Stimulated activated CD8-positive, alpha-beta memory T cell treated with anti-CD3 and anti-CD28 coated beads, Interleukin-4, amount 100 ng/mL, for 24 hours (primary cell): ENCODE measurements at regions not wholly inside any gene's neighbourhood (a gene's known extent, or its start where the extent isn't known, plus 50 kb on each side); places are given as distances from the start of the nearest gene placed in this dataset.

ENCODE experiments used
- DNase-seq: peaks from one replicate; pipeline ENCODE4 v3.0.0-alpha.2; 2020; ENCODE audit warnings: low read depth

DNA sequence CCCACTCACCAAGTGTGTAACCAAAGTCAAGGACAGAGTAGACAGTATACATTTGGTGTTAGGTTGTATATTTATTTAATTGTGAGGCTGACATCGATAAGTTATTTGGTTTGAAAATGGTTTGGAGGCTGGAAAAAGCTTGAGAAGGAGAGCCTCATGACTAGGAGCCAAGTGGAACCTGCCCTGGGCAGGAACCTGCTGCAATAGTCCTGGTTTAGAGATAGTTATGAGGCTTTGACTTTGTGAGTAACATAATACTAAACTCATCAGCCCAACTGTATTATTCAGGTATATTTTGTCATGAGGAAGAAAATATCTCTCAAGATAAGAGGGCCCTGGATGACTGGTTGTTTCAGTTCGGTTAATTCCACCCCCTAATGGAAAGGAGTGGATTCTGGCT is 234.3 kb upstream of the CYRIA start:
- DNase-seq = no peak

GRCh38 chr2:16890081-16890480 is 224.4 kb upstream of the CYRIA start:
- no peak for DNase-seq

DNA sequence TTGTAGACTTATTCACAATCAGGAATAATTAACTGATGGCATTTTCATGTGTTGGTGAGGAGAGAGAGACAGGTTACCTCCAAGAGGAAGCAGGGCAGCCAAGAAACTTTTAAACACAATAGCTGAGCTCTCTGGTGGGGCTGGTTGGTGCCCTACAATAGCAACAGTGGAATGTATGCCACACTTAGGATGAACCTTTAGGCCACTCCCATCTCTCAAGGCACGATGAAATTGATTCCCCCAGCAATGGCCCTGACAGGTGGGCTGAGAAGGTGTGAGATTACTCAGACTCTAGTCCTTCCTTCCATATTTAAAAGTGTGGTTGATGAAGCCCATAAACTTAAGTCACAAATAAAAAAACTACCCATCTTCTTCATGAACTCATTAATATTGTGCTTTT is 219.4 kb upstream of the CYRIA start:
- no peak for DNase-seq

- DNase-seq = no peak
These were observed 217.1 kb upstream of the CYRIA start for GRCh38 chr2:16882706-16883105.

- no peak for DNase-seq
These were observed 215.5 kb upstream of the CYRIA start for GRCh38 chr2:16881122-16881521.

GRCh38 chr2:16871411-16871810 is 205.8 kb upstream of the CYRIA start:
- no peak for DNase-seq

DNA sequence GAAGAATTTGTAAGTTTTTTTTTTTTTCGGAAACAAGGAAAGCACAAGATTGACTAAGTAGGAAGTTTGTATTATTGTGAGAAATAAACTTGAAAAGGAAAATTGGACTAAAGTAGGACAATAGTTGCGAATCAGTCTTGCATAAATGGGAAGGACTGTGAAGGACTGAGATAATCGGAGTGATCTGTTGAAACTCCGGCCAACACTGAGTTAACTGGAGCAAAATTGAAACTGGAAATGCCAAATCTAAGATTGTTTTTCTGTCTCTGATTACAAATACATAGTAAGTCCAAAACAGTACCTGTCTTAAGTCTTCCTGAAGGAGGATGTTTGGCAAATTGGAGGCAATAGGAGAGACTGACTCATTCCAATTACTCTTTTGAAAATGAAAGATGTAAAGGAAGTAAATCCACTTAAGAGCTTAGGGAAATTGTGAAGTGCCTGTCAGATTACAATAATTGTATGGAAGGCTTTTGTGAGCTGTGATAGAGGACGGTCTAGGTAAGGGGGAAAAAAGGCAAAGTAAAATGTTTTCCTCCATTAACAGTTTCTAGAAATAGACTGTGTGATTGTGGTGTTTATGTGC is 204.9 kb upstream of the CYRIA start:
- DNase-seq = no peak

DNA sequence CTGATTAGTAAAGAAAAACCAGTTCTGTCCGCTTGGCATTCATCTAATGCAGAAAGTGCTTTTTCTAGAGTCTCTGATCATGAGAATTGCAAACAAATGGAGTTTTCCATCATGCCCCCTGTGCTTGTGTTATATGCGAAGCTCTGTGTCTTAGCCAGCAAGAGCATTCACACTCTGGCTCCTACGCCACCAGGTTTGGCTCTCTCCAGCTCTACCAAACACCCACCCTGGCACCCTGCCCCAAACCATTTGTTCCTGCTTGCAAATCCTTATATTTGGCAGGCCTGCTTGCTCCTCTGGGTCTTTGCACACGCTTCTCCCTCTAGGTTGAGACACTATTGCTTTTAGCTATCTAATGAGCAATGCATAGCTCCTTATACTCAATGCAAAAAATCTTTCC is 204.1 kb upstream of the CYRIA start:
- no peak for DNase-seq

- DNase-seq = no peak
These were observed 196.8 kb upstream of the CYRIA start for GRCh38 chr2:16862471-16862870.

GRCh38 chr2:16861530-16861929 is 195.9 kb upstream of the CYRIA start:
- no peak for DNase-seq

DNA sequence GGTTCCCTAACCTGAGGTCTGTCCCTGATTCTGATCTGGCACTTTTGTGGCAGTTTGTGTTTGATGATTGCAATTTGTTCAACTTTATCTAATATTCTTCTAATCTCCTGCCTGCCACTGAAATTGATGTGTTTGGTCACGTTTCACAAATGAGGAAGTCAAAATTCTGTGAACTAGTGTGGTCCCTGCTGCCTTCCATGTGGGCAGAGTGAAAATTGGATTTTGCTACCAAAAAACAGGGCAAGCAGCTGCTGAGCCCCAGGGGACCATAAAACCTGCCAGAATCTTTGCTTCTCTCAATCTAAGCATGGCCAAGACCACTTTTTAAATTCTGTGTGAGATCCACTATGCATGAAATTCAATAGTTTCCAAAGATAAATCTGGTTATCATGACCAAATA is 195.5 kb upstream of the CYRIA start:
- DNase-seq = no peak

- DNase-seq = no peak
These were observed 195.0 kb upstream of the CYRIA start for GRCh38 chr2:16860627-16861026.

DNA sequence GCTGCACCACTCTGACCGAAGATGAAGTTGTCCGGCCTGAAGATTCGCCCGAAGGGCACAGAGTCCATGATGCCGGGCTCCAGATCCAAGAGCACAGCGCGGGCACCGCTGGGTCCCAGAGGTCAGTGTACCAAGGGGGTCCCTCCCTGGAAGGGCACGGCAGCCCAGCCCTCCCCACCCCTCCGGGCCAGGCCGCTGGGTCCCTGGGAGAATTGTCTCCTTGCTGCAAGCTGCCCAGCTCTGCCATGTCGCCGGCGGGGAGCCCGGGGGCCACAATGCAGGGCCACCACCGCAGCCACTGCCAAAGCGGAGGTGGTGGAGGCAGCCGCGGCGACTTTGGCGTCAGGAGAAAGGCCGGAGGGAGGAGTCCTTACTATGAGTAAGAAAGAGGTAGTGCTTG is 189.5 kb upstream of the CYRIA start:
- DNase-seq = no peak

- no peak for DNase-seq
These were observed 187.5 kb upstream of the CYRIA start for GRCh38 chr2:16853088-16853487.

- DNase-seq = no peak
These were observed 187.0 kb upstream of the CYRIA start for GRCh38 chr2:16852651-16853050.

DNA sequence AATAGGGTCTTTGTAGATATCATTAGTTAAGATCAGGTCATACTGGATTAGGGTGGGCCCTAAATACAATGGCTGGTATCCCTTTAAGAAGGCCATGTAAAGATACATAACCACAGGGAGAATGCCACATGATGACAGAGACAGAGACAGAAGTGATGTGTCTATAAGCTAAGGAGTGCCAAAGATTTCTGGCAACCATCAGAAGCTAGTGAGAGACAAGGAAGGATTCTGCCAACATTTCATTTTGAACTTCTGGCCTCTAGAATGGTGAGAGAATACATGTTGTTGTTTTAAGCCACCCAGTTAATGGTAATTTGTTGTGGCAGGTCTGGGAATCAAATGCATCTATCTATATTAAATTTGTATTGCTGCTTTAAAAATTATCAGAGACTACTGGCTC is 185.5 kb upstream of the CYRIA start:
- DNase-seq = no peak

DNA sequence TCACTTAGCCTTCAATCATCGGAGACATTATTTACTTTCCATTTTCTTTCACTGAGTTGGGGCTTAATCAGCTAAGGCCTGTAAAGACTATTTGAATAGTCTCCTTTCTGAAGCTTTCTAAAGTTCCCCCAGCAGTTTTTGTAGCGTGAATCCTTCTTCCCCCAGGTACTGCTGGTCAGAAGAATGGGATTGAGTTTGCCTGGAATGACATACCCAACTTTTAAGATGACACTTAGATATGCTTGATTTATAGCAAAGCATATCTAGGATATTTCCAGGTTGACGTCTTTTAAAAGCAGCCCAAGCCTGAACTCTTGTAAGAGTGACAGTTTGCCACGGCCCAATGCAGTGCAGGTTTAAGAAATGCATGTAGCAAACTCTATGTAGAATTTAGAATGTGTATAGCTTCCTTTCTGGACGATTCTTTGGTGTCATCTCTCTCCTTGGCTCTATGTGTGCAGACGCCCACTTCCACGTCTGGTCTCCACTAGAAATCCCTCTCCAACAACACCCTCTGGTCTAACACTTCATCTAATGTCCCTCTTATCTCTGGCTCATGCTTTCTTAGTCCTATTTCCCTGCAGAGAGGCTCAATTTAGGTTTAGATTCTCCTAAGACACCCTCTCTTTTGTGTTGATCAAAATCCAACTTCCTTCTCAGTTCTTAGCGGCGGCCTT is 175.0 kb upstream of the CYRIA start:
- DNase-seq = no peak

GRCh38 chr2:16832910-16833309 is 167.3 kb upstream of the CYRIA start:
- no peak for DNase-seq

- no peak for DNase-seq
These were observed 163.2 kb upstream of the CYRIA start for GRCh38 chr2:16828828-16829160.

GRCh38 chr2:16828044-16828827 is 162.6 kb upstream of the CYRIA start:
- no peak for DNase-seq

- no peak for DNase-seq
These were observed 158.8 kb upstream of the CYRIA start for GRCh38 chr2:16824472-16824871.

- no peak for DNase-seq
These were observed 156.1 kb upstream of the CYRIA start for GRCh38 chr2:16821692-16822091.

DNA sequence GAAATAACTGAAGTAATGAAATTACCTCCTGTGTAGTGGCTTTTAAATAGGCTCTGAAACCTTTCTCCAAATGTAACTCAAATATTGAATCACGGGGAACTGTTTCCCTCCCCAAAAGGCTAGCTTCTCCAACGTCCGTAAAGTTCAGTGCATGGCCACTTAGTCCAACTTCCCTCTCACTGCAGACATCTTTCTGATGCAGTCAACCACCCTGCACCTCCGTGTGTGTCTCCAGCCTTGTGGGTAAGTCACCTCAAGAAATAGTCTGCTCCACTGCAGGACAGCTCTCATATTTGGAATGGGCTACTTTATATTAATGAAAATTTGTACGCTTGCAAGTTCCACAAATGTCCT is 152.5 kb upstream of the CYRIA start:
- no peak for DNase-seq
